Posterior cingulate gyrus (tissue), 11 donors: ENCODE measurements at regions not wholly inside any gene's neighbourhood (a gene's known extent, or its start where the extent isn't known, plus 50 kb on each side); places are given as distances from the start of the nearest gene placed in this dataset.
"Not testable (repeated sequence)": the region's sequence is repeated elsewhere in the genome, so short reads cannot be mapped to it uniquely, and the experiment has no call there.

Experiments used
- DNase-seq, 10 donors: peaks; one replicate each; pipeline versions ENCODE4 v3.0.0 to v3.0.0-alpha.2; 2020 to 2021; ENCODE audit warnings: mixed read lengths in 3 of 10
- intact Hi-C: fragments of 100-400 bp; cut with DNase I; formaldehyde crosslinking; loops from one replicate; pipeline ENCODE4 v1.15.1; 2023

DNA sequence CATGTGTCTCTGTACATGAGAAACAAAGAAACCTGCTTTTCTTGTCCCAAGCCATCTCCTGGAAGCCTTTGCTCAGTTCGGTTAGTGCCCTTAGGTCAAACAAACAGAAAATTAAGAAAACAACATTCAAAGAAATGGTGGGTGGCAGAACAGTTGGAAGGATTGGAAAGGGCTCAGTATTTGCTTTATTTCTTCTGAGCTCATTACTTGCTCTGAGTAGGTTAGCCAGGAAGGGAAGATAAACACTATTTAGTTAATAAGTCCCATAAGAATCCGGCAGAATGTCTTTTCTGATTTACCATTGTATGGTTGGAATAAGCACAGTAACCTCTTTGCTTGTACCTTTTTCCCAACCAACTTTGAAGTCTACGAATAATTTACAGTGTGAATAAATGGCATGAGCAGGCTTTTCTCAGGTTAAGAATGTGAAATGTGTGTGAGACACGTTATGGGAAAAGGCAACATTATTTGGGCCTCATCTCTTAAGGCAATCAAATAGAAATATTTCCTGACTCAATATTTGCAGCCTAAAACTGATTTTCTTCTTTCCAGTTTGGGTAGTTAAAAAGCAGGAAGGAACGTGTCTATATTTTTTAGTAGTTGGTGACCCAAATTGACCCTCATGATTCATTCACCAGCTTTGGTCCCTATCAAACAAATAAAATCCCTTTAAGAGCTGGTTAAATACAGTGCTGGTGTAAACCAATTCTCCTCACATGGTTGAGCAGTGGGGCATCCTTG, 158.5 kb downstream of the DKK1 start:
- intact Hi-C loops = no loop called here
- no peak for DNase-seq

DNA sequence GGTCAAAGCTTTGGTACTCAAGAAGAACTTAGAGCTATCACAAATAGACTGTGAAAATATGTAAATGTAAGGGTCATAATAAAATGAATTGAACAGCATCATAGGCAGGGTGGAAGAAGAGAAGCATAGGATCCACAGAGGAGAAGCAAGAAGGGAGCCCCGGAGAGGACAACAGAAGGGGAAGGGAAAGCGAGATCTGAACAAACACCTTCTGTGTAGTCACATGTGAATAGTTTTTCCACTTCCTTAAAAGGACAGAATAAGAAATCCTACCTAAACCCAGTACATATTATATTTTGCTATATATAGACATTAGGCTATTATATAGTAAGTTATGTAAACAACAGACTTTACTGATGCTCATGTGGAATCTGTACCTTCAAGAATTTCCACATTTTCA, 160.2 kb downstream of the DKK1 start:
- DNase-seq = no peak
- intact Hi-C loops = no loop called here

DNA sequence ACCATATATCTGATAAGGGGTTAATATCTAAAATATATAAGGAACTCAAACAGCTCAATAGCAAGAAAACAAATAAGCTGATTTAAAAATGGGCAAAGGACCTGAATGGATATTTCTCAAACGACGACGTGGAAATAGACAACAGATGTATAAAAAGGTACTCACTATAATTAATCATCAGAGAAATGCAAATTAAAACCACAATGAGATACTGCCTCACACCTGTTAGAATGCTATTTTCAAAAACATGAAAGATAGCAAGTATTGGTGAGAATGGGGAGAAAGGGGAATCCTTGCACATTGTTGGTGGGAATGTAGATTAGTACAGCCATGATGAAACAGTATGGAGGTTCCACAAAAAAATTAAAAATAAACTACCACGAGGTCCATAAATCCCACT, 163.2 kb downstream of the DKK1 start:
- no peak for DNase-seq
- intact Hi-C loops = no loop called here

GRCh38 chr10:52479567-52479966, 165.5 kb downstream of the DKK1 start:
- intact Hi-C loops = no loop called here
- DNase-seq = no peak

GRCh38 chr10:52481986-52482555, 168.0 kb downstream of the DKK1 start:
- DNase-seq = no peak
- intact Hi-C loops = no loop called here

GRCh38 chr10:52483587-52483986, 169.5 kb downstream of the DKK1 start:
- DNase-seq = no peak
- intact Hi-C loops = no loop called here

DNA sequence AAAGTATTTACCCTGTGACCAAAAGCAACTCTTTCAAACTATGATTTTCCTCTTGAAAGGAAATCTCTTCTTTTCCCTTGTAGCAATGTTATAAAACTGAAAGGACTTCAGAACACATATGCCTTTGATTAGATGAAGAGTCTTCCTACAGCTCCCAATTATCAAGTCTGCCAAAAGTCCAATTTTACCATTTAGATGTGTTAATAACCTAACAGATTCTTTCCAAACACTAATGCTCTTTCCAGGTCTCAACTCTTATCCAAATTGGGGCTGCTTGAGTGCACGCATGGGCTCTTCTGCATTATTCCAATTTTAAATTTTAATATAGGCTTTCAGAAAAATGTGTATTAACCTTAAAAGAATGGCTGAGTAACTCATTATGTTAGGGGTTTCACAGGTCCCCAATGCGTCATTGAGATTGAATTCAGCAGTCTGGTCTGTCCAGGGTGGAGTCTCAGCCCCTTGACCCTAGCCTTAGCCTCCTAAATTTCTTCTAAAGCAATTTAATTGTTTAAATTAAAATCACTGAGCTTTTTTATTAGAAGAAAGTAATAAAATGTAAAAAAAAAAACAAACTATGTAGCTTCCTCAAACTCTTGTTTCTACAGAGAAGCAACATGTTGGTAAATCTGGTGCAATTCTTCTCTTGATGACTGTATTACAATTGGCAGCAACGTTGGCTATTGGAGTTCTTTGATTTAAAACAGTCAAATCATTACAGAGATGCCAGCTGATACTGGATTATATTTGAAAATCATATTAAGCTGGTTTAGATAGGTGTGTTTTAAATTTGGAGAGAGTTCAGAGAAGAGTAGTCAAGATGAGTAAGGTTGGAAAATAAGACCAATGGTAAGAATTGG, 170.4 kb downstream of the DKK1 start:
- intact Hi-C loops = loop anchor here (5.0 kb wide), 1 partner anchor 1482 kb away; no protein-coding TSS in a partner anchor
- no peak for DNase-seq

GRCh38 chr10:52485462-52485861, 171.4 kb downstream of the DKK1 start:
- no peak for DNase-seq
- intact Hi-C loops = loop anchor here (5.0 kb wide), 1 partner anchor 1483 kb away; no protein-coding TSS in a partner anchor

DNA sequence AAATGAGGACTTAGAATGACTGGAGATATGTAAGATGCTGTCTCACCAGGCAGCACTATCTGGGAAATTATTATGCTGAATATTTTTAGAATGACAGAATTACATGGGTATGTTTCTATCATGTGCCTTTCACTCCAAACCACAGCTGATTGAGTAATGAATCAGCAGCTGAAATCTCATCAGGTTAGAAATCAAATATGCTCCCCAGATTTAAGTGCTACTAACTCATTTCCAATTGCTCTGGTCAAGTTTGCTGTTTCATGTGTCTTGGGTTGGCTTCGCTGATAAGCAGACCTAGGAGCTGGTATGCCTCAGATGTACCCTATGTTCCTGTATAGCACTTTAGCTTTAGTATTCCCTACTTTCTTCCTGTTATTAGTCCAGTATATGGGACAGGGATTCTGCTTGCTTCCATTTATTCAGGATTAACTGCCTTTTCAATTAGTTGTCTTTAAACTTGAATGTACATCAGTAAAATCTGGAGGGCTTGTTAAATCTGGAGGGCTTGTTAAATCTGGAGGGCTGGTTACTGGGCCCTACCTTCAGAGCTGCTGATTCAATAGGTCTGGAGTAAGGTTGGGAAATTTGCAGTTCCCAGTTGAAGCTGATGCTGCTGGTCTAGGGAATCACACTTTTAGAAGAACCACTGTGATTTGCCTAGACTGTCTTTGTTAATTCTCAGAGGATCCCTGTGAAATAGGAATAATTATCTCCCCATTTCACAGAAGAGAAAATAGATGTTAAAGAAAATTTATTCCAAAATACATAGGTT, 172.9 kb downstream of the DKK1 start:
- intact Hi-C loops = loop anchor here (5.0 kb wide), 1 partner anchor 1485 kb away; no protein-coding TSS in a partner anchor
- no peak for DNase-seq

GRCh38 chr10:52488606-52489485, 174.8 kb downstream of the DKK1 start:
- intact Hi-C loops = loop anchor here (1.0 to 5.0 kb wide), 2 partner anchors 181 to 1487 kb away; no protein-coding TSS in a partner anchor
- DNase-seq = no peak

- no peak for DNase-seq
- intact Hi-C loops = no loop called here
Observed at GRCh38 chr10:52491246-52491995, 177.3 kb downstream of the DKK1 start.

DNA sequence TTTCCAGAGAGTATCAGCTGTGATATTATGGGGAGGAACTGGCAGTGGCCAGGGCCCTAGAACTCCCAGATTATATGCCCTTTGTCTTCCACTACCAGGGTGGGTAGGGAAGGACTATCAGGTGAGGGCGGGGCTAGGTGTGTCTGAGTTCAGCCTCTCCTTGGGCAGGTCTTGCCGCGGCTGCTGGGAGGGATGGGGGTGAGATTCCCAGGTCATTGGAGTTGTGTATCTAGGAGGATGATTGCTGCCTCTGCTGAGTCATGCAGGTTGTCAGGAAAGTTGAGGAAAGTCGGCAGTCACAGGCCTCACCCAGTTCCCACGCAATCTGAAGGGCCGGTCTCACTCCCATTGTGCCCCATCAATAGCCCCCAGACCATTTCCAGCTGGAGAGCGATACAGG, 185.2 kb downstream of the DKK1 start:
- intact Hi-C loops = no loop called here

DNA sequence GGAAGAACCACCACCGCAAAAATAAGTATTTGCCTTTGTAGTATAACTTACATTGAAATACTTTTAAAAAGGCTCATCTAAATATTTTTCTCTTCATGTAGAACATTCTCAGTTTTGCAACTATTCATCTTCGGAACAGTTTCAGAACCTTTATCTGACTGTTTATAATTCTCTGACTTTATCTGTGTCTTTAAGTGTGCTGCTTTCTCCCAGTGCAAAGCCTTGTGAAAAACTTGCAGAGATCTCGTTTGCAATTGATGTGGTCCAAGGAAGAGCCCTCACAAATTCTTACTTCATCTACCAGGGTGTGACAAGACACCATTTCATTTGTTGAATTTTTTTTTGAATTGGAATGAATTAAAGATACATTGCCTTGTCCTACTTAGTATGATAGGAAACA, 186.4 kb downstream of the DKK1 start:
- intact Hi-C loops = no loop called here
- DNase-seq = no peak

More for the DNA sequence above, 185.2 kb downstream of the DKK1 start:
- no peak for DNase-seq

DNA sequence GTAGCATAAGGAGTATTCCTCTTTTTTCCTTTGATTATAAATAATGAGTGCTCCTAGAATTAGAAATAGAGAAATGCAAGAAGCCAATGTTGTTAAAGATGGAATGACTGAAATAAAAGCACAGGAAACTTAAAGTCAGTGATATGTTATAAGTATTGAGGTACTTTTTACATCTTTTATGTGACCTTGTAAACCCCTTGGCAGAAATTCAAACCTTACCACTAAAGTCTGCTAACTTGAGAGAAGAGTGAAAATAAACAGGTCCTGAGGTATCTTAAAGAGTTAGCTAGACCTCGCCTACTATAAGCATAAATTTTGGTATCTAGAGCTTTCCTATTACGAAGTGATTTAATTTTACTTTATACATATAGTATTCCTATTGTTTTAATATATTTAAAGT, 188.2 kb downstream of the DKK1 start:
- intact Hi-C loops = no loop called here
- no peak for DNase-seq

DNA sequence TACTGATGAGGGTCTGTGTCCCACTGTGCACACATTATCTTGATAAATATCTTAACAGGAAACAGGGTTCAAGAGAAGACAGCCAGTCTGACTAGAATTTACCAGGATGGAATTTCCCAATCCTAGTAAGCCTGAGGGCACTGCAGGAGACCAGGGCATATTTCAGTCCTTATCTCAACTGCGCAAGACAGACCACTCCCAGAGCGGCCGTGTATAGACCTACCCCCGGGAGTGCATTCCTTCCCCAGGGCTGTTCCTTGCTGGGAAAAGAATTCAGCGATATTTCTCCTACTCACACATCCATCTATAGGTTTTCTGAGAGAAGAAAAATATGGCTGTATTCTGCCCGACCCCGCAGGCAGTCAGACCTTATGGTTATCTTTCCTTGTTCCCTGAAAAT, 191.3 kb downstream of the DKK1 start:
- intact Hi-C loops = not testable (repeated sequence)

GRCh38 chr10:52514481-52514880, 200.4 kb downstream of the DKK1 start:
- no peak for DNase-seq

More for the DNA sequence above, 191.3 kb downstream of the DKK1 start:
- not testable (repeated sequence) for DNase-seq

DNA sequence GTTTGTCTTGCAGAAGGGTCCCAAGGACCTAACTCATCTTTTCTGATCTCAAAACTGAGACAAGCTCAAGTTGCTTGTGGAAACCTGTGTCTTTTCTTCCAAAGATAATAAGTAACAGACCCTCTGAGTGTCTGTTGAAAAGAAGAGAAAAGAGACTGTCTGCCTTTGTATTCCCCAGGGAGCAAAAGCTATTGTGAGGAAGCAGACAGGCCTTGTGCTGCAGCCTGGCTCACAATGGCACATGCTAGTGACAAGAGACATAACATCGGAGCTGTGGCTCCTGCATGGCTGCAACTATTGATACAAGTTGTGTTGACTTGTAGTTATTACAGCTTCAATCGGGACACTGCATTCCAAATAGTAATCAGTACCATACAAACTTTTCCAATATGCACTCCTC, 202.9 kb downstream of the DKK1 start:
- no peak for DNase-seq

More at GRCh38 chr10:52514481-52514880, 200.4 kb downstream of the DKK1 start:
- intact Hi-C loops = no loop called here

GRCh38 chr10:52523696-52524095, 209.6 kb downstream of the DKK1 start:
- no peak for DNase-seq
- intact Hi-C loops = no loop called here

More for the DNA sequence above, 202.9 kb downstream of the DKK1 start:
- intact Hi-C loops = no loop called here

GRCh38 chr10:52525761-52526160, 211.7 kb downstream of the DKK1 start:
- intact Hi-C loops = no loop called here
- no peak for DNase-seq
